ENCODE measurements at regions not wholly inside any gene's neighbourhood (a gene's known extent, or its start where the extent isn't known, plus 50 kb on each side); places are given as distances from the start of the nearest gene placed in this dataset.

GRCh38 chr16:50441486-50442157 lies 72.8 kb upstream of the BRD7 start:
- no peak overlapping the region for H3K9ac ChIP-seq (ENCODE audit: low read depth in 1 of 2, low read length in 2 of 2)
- 70% methylated on average over 7 of the region's 7 CpGs for WGBS
- TF ChIP-seq GABPA (IDR thresholded peaks at IDR 0.05 in 1 of 2, conservative IDR thresholded peaks at IDR 0.05 in 1 of 2) = no peak
- TF ChIP-seq TAF1 (conservative IDR thresholded peaks at IDR 0.05) = no peak
- no peak for TF ChIP-seq NR2F2 (IDR thresholded peaks at IDR 0.05)
- no peak for TF ChIP-seq REST (IDR thresholded peaks at IDR 0.05)
- no peak for TF ChIP-seq JUND (IDR thresholded peaks at IDR 0.05)
- TF ChIP-seq HNF4G (IDR thresholded peaks at IDR 0.05) = no peak
- TF ChIP-seq ZBTB33 (IDR thresholded peaks at IDR 0.05) = no peak
- TF ChIP-seq EGR1 (IDR thresholded peaks at IDR 0.05; ENCODE audit: low read depth in 2 of 2) = no peak
- no peak for TF ChIP-seq MAX (IDR thresholded peaks at IDR 0.05)
- no peak for TF ChIP-seq CTCF (IDR thresholded peaks at IDR 0.05; ENCODE audit: low read depth, low read length, missing input control)
- TF ChIP-seq RXRA (IDR thresholded peaks at IDR 0.05) = no peak
- H3K9me3 ChIP-seq (ENCODE audit: control insufficient read depth in 4 of 4, low read length in 3 of 4) = peaks cover 10 to 26% (median 23%) of the 10 kb centered on the region in 4 donors
- no peak for DNase-seq (ENCODE audit: low spot score)
- H3K4me3 ChIP-seq (ENCODE audit: low read depth in 1 of 3, low read length in 3 of 3) = peak overlapping the region in 1 of 3 donors; percentile 23
- no peaks in the 10 kb centered on the region for H3K4me1 ChIP-seq (ENCODE audit: control insufficient read depth in 4 of 4, insufficient read depth in 4 of 4, low read length in 3 of 4)
- no peak overlapping the region for H3K27ac ChIP-seq (ENCODE audit: low read depth in 1 of 2, low read length in 2 of 2)
- H3K27me3 ChIP-seq (ENCODE audit: control insufficient read depth in 4 of 4, insufficient read depth in 4 of 4, low read length in 3 of 4) = no peaks in the 10 kb centered on the region
- H3K36me3 ChIP-seq (ENCODE audit: control insufficient read depth in 4 of 4, insufficient read depth in 3 of 4, low read depth in 1 of 4, low read length in 3 of 4) = no peaks in the 10 kb centered on the region

- Histone ChIP-seq H3K4me1 (ENCODE audit: control insufficient read depth in 4 of 4, insufficient read depth in 4 of 4, low read length in 3 of 4) (no peaks in the 10 kb centered on the region), H3K4me3 (ENCODE audit: low read depth in 1 of 3, low read length in 3 of 3) (peak overlapping the region in 1 of 3 donors; percentile 23), H3K9me3 (ENCODE audit: control insufficient read depth in 4 of 4, low read length in 3 of 4) (peaks cover 10 to 26% (median 23%) of the 10 kb centered on the region in 4 donors), H3K36me3 (ENCODE audit: control insufficient read depth in 4 of 4, insufficient read depth in 3 of 4, low read depth in 1 of 4, low read length in 3 of 4) (no peaks in the 10 kb centered on the region), H3K27me3 (ENCODE audit: control insufficient read depth in 4 of 4, insufficient read depth in 4 of 4, low read length in 3 of 4) (no peaks in the 10 kb centered on the region), H3K27ac (ENCODE audit: low read depth in 1 of 2, low read length in 2 of 2) (no peak overlapping the region), H3K9ac (ENCODE audit: low read depth in 1 of 2, low read length in 2 of 2) (no peak overlapping the region)
- no peak for DNase-seq (ENCODE audit: low spot score)
- WGBS = 90% methylated on average over 4 of the region's 4 CpGs
- TF ChIP-seq REST (IDR thresholded peaks at IDR 0.05) (no peak), MAX (IDR thresholded peaks at IDR 0.05) (no peak), EGR1 (IDR thresholded peaks at IDR 0.05; ENCODE audit: low read depth in 2 of 2) (no peak), RAD21 (IDR thresholded peaks at IDR 0.05) (no peak), JUND (IDR thresholded peaks at IDR 0.05) (no peak), RXRA (IDR thresholded peaks at IDR 0.05) (no peak), SP1 (IDR thresholded peaks at IDR 0.05) (no peak), FOXA2 (IDR thresholded peaks at IDR 0.05) (no peak), FOXA1 (IDR thresholded peaks at IDR 0.05) (no peak), CTCF (IDR thresholded peaks at IDR 0.05; ENCODE audit: low read depth, low read length, missing input control) (no peak)
These were observed 72.2 kb upstream of the BRD7 start for GRCh38 chr16:50440991-50441390.
